ENCODE measurements at regions not wholly inside any gene's neighbourhood (a gene's known extent, or its start where the extent isn't known, plus 50 kb on each side); places are given as distances from the start of the nearest gene placed in this dataset.

- DNase-seq = no peak
Observed at GRCh38 chr11:19511413-19512183, 201.0 kb upstream of the NAV2 start.

DNA sequence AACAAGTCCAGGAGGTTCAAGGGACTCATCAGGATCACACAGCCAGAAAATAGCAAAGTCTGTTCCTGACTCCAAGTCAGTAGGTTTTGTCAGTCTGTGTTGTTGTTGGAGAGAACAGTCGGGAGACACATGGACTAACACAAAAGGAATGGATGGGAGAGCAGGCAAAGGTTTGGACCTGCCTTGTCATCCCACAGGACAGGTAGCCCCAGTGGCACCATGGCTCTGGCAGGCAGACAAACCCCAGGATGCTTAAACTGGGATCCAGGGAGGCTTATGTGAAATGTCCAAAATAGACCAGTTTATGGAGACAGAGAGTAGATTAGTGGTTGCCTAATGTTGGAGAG is 201.6 kb upstream of the NAV2 start:
- DNase-seq = no peak

- DNase-seq = no peak
Observed at GRCh38 chr11:19510468-19510867, 202.2 kb upstream of the NAV2 start.

DNA sequence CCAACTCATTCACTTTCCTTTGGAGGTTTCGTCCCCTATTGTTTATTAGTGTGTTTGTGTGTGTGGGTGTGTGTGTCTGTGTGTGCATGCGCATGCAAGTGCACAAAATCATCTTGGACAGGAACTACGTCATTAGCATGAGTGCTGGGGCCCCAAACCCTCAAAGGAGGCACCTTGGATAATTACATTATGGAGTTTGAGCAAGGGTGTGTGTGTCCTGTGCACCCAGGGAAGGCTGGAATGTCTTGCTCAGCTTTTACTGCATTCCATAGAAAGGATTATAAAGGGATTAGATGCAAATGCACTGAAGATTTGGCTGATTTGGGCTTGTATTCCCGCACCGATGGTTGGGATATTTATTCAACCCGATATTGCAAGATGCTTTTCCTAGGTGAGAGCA is 203.4 kb upstream of the NAV2 start:
- no peak for DNase-seq

DNA sequence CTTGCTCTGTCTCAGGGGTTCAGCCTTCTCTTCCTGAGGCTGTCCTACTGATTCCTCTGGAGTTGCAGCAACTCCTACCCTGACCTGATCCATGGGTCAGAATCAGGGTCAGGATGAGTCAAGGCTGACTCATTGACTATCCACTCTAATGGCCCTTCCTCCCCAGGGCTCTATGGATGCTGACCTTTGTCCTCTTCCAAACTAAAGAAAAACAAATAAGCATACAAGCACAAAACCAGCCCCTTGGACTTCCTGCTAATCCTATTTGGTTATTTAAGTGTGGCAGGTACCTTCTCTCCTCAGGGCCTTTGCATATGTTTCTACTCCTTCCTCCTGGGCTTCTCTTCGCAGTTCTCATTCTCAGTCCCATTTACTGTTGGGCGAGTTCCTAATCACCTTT is 204.5 kb upstream of the NAV2 start:
- DNase-seq = no peak

DNA sequence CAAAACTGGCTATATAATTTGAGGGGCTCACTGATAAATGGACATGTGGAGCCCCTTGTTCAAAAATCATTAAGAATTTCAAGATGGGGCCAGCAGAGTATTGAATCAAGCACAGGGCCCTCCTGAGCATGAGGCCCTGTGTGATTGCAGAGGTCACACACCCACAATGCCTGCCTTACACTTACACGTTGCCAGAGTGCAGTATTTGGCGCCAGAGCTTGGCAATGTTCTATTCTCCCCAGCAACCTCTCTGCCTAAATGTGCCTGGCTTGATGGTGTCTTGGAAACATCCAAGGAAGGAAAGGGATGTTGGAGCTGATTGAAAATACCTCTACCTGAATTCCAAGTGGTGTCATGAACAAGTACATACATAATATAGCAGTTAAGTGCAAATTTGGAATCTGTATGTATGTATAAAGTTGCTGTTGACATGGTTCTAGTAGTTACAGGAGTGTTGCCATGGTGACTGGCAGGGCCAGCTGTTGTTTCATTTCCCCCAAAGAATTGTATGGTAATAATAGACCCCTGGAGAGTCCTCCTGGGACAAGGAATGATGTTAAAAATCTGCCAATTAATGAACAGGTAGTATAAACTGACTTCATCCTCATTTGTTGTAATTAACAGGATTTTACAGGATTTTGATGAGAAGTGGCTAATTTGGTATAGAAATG is 205.7 kb upstream of the NAV2 start:
- DNase-seq = no peak

DNA sequence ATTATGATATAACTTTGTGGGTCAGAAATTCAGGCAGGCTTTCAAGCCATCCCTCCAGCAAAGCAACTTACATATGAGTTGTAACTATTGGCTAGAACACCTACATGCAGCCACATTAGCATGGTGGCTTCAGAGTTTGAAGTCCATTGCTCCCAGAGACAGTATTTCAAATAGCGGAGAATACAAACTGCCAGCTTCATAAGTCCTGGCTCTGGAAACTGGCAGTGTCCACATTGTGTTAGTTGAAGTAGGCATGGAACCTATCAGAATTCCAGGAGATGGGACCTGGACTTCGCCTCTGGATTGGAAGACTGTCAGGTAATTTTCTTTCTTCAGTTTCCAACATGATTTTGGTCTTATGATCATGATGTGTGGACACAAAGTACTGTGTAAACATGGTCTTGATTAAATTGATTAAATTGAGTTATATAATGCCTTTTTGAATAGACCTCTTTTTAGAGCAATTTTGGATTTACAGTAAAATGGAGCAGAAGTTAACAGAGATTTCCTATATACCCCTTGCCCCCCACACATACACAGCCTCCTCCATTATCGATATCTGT is 209.9 kb upstream of the NAV2 start:
- no peak for DNase-seq

GRCh38 chr11:19501631-19502030 is 211.0 kb upstream of the NAV2 start:
- DNase-seq = no peak

GRCh38 chr11:19499999-19500398 is 212.6 kb upstream of the NAV2 start:
- no peak for DNase-seq

DNA sequence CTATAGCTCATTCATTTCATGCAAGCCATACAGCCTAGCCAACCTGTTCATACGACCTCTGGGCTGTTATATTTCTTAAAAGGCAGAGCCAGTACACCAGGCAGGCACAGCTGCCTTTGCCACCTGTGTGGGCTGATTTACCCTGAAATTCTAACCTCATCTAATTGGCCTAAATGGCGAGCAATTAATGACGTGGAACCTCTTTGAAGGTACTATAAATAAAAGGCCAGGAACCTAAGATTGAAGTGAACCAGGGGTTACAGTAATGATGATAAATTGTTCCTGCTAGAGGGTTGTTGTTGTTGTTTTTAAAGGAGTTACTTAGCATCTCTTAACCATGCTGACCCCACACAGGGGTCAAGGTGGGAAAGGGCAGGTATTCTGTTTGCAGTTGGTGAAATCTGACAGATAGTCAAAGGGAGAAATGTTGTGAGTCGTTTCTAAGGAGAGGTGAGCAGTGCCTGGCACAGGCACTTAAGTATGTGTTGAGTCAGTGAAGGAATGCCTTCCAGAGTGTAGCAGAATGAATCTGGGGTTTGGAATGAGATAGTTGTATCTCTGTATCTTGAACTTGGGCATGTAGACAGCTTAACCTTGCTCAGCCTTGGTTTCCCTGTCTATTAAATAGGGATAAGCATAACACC is 213.5 kb upstream of the NAV2 start:
- DNase-seq = no peak

DNA sequence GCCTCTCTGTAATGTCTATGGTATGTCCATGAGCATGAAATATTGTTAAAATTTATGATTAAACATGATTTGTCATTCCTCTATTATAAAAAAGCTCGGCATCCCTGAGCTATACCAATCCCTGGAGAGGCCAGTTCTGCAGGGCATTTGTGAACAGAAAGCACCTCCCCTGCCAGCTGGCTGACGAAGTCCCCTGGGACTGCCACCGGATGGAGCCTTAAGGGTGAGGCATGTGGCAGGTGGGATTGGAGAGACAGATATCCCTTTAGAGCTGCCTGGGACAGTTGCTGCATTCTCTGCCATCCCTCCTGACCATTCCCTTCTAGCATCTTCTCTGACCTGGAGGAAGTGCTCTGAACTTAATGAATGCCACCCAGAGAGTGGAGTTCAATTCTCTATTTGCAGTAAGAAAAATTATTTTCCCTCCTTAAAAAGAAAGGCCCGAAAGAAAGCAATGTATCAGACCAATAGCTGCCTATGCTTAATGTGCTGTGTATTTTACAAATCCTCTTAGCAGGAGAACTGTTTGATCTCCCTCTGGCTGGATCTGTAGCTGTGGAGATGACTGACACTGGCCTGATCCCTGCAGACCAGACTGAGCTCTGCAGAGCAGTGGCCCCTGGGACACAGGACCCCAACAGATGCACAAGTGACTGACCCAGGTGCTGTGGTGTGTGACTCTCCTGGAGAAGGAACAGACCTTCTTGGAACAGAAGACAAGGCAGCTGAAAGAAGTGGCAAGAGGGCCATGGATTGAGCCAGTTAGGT is 219.0 kb upstream of the NAV2 start:
- DNase-seq = no peak

DNA sequence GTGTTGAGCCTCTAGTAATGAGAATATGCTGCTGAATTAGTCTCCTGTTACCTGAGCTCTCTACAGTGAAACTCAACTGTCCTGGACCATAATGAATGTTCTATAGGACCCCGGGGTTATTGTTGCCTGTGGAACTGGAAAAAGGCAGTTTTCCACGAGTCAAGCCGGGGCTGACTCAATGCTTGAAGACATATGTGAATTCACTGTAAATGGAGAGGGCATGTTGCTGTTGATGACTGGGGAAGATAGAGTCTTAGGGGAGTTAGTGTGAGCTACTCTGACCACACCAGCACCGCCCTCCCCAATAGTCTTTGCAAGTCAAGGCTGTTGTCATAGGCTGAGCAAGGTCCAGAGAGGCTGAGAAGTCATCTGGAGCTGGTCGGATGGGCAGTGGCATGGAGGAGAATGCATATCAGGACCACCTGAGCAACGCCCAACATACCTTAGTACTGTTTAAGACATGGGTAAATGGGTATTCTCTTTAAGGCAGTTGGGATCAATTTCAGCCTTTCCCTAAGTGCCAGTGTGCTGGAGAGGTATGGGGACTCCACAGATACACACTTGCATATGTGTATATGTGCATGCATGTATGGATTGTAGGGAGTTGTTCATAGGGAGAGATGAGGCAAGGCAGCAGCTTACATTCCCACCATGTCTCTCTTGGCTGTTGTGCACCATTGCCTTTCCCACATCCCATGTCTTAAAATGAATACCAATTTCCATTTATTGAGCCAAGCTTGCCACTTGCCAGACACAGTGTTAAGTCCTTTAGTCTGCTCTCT is 230.1 kb upstream of the NAV2 start:
- no peak for DNase-seq

- DNase-seq = no peak
Observed at GRCh38 chr11:19480540-19480939, 232.1 kb upstream of the NAV2 start.

DNA sequence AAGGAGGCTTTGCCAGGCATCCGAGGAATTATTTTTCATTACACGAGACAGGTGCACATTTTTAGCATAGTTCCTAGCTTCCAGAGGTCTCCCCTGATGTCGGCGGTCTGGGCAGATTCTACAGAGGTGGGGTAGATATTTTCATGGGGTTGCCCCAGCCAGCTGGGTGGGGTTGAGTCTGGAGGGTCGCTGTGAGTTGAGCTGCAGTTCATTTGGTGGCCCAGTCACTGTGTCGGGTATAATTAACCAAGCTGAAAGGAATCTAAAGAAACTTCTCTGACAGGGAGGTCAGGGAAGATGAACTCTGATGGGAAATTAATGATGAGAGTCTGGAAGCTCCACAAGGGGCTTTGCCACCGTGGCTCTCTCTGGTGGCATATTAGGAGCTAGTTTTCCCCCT is 233.7 kb upstream of the NAV2 start:
- no peak for DNase-seq

DNA sequence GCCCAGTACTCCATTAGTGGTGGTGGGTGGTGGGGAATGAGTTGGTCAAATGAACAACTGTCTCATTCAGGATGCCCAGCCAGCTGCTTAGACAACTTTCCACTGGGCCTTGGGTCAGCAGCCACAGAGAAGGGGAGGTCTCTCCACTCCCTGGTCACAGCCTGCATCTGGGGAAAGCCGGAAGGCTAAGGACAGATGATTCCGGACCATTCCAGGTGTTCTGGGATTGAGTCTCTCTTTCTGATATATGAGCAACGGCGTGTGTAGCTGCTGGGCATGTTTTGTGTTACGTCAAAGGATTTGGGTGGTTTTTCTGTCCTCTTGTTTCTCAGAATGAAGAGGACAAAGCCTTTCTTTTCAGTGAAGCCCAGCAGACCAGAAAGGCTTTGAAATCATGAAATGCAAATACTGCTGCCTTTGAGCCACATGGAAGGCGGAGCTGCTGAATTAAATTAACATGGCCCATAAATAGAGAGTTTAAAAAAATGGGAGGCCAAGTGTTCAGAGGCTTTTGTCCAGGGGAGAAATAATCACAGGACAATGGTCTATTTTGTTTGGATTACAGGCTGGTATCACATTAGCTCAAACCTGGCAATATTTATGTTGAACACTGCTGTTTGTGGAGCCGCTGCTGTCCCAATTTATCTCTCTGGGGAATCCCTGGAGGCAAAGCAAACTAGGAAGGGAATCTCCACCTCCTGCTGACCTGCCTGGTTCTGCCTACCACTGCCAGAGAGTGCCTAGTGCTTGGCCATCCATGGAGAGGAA is 234.4 kb upstream of the E2F8 start:
- DNase-seq = no peak

DNA sequence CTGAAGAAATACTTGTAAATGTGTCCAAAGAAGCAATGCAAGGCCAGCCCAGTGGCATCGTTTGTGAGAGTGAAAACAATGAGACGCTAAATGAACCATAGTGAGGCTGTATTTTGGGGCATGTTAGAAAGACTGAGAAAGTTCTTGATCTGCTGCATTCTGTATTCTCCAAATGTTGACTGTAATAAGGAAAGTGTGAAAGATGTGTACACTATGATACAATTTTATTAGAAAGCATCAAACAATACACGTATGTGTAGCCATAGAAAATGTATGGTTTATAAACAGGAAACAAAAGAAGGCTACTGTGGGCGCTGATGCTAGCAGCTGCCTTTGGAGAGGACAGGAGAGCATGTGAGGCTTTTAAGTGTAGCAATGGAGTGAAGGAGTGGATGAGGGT is 233.5 kb upstream of the E2F8 start:
- no peak for DNase-seq

DNA sequence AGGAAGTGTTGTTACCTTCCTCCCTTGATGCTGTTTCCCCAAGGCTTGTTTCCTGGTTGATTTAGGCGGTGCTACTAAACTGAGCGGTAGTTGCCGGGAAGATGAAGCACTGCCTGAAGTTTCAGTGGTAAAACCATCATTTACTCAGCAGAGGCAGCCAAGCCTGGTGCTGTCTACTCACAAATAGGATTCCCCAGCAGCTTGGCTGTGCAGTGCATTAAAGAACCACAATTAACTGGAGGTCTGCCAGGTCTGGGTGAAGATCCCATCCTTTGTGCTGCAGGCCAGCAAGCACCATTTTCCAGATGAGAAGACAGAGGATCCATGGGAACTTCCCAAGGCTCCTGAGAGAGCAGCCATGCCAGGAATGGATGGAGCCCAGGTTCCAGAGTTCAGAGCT is 231.9 kb upstream of the E2F8 start:
- no peak for DNase-seq

DNA sequence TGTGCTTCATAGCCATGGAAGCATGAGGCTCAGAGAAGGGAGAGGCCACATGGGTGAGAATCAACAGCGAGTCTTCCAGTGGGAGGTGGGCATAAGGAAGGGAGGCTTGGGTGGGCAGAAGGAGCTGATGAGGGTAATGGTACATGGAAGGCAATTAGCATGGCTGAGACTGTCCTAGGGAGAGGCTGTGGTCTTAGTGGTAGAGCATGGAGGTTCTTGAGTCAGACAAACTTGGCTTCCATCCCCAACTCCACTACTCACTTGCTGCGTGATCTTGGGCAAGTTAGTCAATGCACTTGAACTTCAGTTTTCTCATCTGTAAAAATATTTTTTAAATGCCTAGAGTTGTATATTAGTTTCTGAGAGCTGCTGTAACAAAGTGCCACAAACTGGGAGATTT is 227.2 kb upstream of the E2F8 start:
- DNase-seq = no peak

GRCh38 chr11:19466314-19466713 is 225.6 kb upstream of the E2F8 start:
- no peak for DNase-seq

- no peak for DNase-seq
Observed at GRCh38 chr11:19463976-19464375, 223.2 kb upstream of the E2F8 start.

GRCh38 chr11:19460718-19461405 is 220.1 kb upstream of the E2F8 start:
- DNase-seq = no peak

All from GOT3 (cell line).